IMR-90 (cell line): ENCODE measurements at regions not wholly inside any gene's neighbourhood (a gene's known extent, or its start where the extent isn't known, plus 50 kb on each side); places are given as distances from the start of the nearest gene placed in this dataset.

Experiments
- ATAC-seq: fragments of 200-7000 bp; cut with Tn5 transposase; 2 replicates; pipeline ENCODE4 v1.9.1; 2020; ENCODE audit warnings: low read depth, mild to moderate bottlenecking, moderate library complexity
- BruUV-seq: library from RNA; stranded (reverse); fragments of 400-500 nt; replicated peaks from 2 replicates; lab custom pipeline; 2021; lab: Mats Ljungman, UMichigan
- CTCF ChIA-PET: fragments of 300-600 bp; formaldehyde crosslinking; extraction: SDS; loops from one replicate; lab custom pipeline; 2021; ENCODE audit warnings: antibody characterized with exemption; lab: Yijun Ruan, JAX
- POLR2A ChIA-PET: fragments of 300-600 bp; sonication (Branson Sonifier 250); formaldehyde crosslinking; loops from one replicate; lab custom pipeline; 2022; ENCODE audit warnings: antibody characterized with exemption; ENCODE audit not compliant: unreplicated experiment; lab: Charles Lee
- DNase-seq: peaks from one replicate; pipeline ENCODE4 v3.0.0; 2013
- H2AFZ ChIP-seq: replicated peaks from 2 replicates; pipeline ENCODE3; 2013; ENCODE audit warnings: low read length, mild to moderate bottlenecking; ENCODE audit not compliant: poor library complexity
- H2AK5ac ChIP-seq: 2 replicates; pipeline ENCODE4 v1.6.1; 2013; ENCODE audit warnings: low read depth, low read length, inconsistent platforms
- H2AK9ac ChIP-seq: replicated peaks from 2 replicates; pipeline ENCODE3; 2013; ENCODE audit warnings: mild to moderate bottlenecking, low read depth, low read length, moderate library complexity; ENCODE audit not compliant: poor library complexity
- H2BK120ac ChIP-seq: 2 replicates; pipeline ENCODE4 v1.6.1; 2013; ENCODE audit warnings: low read depth, low read length, inconsistent platforms
- H2BK15ac ChIP-seq: 3 replicates; pipeline ENCODE4 v1.6.1; 2013; ENCODE audit warnings: low read depth, low read length, inconsistent platforms
- H2BK20ac ChIP-seq: 2 replicates; pipeline ENCODE4 v1.6.1; 2013; ENCODE audit warnings: low read depth, mild to moderate bottlenecking, inconsistent platforms, low read length, moderate library complexity
- H2BK5ac ChIP-seq: 2 replicates; pipeline ENCODE4 v1.6.1; 2013; ENCODE audit warnings: mild to moderate bottlenecking, low read depth, low read length, inconsistent platforms; ENCODE audit not compliant: poor library complexity, severe bottlenecking
- H3K14ac ChIP-seq: replicated peaks from 2 replicates; pipeline ENCODE4 v1.6.1; 2013; ENCODE audit warnings: low read depth, low read length, inconsistent platforms
- H3K18ac ChIP-seq: 2 replicates; pipeline ENCODE4 v1.6.1; 2013; ENCODE audit warnings: low read depth, low read length, control low read depth
- H3K23ac ChIP-seq: 2 replicates; pipeline ENCODE4 v1.6.1; 2013; ENCODE audit warnings: low read depth, low read length, inconsistent platforms
- H3K27ac ChIP-seq: 2 replicates; pipeline ENCODE4 v1.5.1; 2013; ENCODE audit warnings: mild to moderate bottlenecking, control low read depth, low read length; ENCODE audit not compliant: insufficient read depth
- H3K27me3 ChIP-seq: 2 replicates; pipeline ENCODE4 v1.6.1; 2013; ENCODE audit warnings: low read length; ENCODE audit not compliant: control insufficient read depth, insufficient read depth
- H3K36me3 ChIP-seq: 2 replicates; pipeline ENCODE4 v1.6.1; 2013; ENCODE audit warnings: low read length, mixed read lengths; ENCODE audit not compliant: control insufficient read depth, insufficient read depth
- H3K4ac ChIP-seq: 2 replicates; pipeline ENCODE4 v1.6.1; 2013; ENCODE audit warnings: low read depth, low read length, inconsistent platforms
- H3K4me1 ChIP-seq: 2 replicates; pipeline ENCODE4 v1.6.1; 2013; ENCODE audit warnings: low read length, mixed read lengths; ENCODE audit not compliant: control insufficient read depth, insufficient read depth
- H3K4me2 ChIP-seq: 2 replicates; pipeline ENCODE4 v1.6.1; 2013; ENCODE audit warnings: low read depth, mild to moderate bottlenecking, control low read depth, low read length, moderate library complexity
- H3K4me3 ChIP-seq: 2 replicates; pipeline ENCODE4 v1.5.1; 2013; ENCODE audit warnings: low read depth, mild to moderate bottlenecking, control low read depth, low read length, moderate library complexity; ENCODE audit not compliant: insufficient read depth
- H3K56ac ChIP-seq: 2 replicates; pipeline ENCODE4 v1.6.1; 2013; ENCODE audit warnings: low read length, inconsistent platforms; ENCODE audit not compliant: insufficient read depth; ENCODE audit errors: extremely low read depth
- H3K79me1 ChIP-seq, 2 experiments: 2 replicates each; pipeline ENCODE4 v1.6.1; 2013; ENCODE audit warnings: low read length in 2 of 2, inconsistent platforms in 1 of 2, low read depth in 1 of 2
- H3K9ac ChIP-seq: 2 replicates; pipeline ENCODE4 v1.6.1; 2013; ENCODE audit warnings: low read depth, low read length, control low read depth
- H3K9me1 ChIP-seq: 2 replicates; pipeline ENCODE4 v1.6.1; 2013; ENCODE audit warnings: low read length, inconsistent platforms; ENCODE audit not compliant: insufficient read depth
- H3K9me3 ChIP-seq: 2 replicates; pipeline ENCODE4 v1.6.1; 2013; ENCODE audit warnings: low read length; ENCODE audit not compliant: control insufficient read depth, insufficient read depth
- H4K20me1 ChIP-seq: 2 replicates; pipeline ENCODE4 v1.6.1; 2013; ENCODE audit warnings: low read length, inconsistent platforms; ENCODE audit not compliant: insufficient read depth
- H4K5ac ChIP-seq: 2 replicates; pipeline ENCODE4 v1.6.1; 2013; ENCODE audit warnings: mild to moderate bottlenecking, low read depth, low read length, control low read depth
- H4K8ac ChIP-seq, 2 experiments: 2 replicates each; pipeline ENCODE4 v1.6.1; 2013; ENCODE audit warnings: low read depth in 2 of 2, low read length in 2 of 2, control low read depth in 1 of 2, inconsistent platforms in 1 of 2
- H4K91ac ChIP-seq: 2 replicates; pipeline ENCODE4 v1.6.1; 2013; ENCODE audit warnings: low read depth, low read length, inconsistent platforms; ENCODE audit not compliant: insufficient read depth
- FOS ChIP-seq: fragments of 150-350 bp; IDR thresholded peaks from 2 replicates; pipeline ENCODE4 v1.6.1; 2016; ENCODE audit warnings: low read depth, low read length
- MAFK ChIP-seq: IDR thresholded peaks from 2 replicates; pipeline ENCODE4 v1.6.1; 2012; ENCODE audit warnings: low read depth, low read length, improper control_type of control experiment
- RAD21 ChIP-seq: IDR thresholded peaks from 2 replicates; pipeline ENCODE4 v1.6.1; 2012; ENCODE audit warnings: low read length, improper control_type of control experiment
- WGBS, 2 experiments: methylation state at CpG; one replicate each; pipeline versions ENCODE4 v1.1.5 to v1.1.7; 2013; ENCODE audit warnings: missing lambda C conversion rate in 2 of 2; ENCODE audit not compliant: insufficient read length in 1 of 2; ENCODE audit errors: extremely low coverage in 2 of 2; 5-methylcytosine and 5-hydroxymethylcytosine counted together
- dilution Hi-C: fragments of 300-500 bp; cut with HindIII; formaldehyde crosslinking; loops from one replicate; pipeline ENCODE4 v1.14.3; 2018; ENCODE audit warnings: low sequenced_read_pairs; ENCODE audit not compliant: unreplicated experiment
- in situ Hi-C: fragments of 300-500 bp; cut with MboI; formaldehyde crosslinking; loops from 3 replicates; pipeline ENCODE4 v1.14.3; 2019; ENCODE audit warnings: low sequenced_read_pairs, inconsistent platforms, mixed read lengths
- intact Hi-C: fragments of 100-400 bp; cut with micrococcal nuclease; formaldehyde crosslinking; loops from 2 replicates; pipeline ENCODE4 v1.10.0; 2022
- TF ChIP-seq, protein P1 (sequence below): fragments of 150-350 bp; IDR thresholded peaks from 2 replicates; pipeline ENCODE4 v1.6.1; 2017; ENCODE audit warnings: mild to moderate bottlenecking, antibody characterized with exemption, low read length, low read depth

DNA sequence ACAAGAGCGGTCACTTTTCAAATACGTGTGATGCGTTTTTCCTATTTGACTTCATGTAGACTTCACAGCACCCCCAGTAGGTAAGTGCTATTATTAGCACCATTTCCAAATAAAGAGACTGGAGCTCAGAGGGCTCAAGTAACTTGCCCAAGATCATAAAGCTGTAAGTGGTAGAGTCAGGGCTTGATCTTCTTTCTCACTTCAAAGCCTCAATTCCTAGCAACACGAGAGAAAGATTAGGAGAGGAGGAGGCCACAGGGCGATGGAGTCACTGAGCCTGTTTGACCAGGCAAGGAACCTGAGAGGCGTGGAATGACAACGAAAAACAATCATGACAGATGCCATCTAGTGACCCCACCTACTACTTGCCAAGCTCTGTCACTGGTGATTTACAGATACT, 181.0 kb downstream of the FOXD2 start:
- TF ChIP-seq, protein P1, sequence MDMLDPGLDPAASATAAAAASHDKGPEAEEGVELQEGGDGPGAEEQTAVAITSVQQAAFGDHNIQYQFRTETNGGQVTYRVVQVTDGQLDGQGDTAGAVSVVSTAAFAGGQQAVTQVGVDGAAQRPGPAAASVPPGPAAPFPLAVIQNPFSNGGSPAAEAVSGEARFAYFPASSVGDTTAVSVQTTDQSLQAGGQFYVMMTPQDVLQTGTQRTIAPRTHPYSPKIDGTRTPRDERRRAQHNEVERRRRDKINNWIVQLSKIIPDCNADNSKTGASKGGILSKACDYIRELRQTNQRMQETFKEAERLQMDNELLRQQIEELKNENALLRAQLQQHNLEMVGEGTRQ, result no peak
- no peak for TF ChIP-seq FOS
- TF ChIP-seq MAFK, result no peak
- TF ChIP-seq RAD21, result no peak
- ATAC-seq, result no peak
- Histone ChIP-seq H2BK15ac (no peak overlapping the region), H3K56ac (no peak overlapping the region), H3K36me3 (no peaks in the 10 kb centered on the region), H2BK5ac (no peak overlapping the region), H2AK9ac (no peak overlapping the region), H4K8ac (no peak overlapping the region), H3K9ac (no peak overlapping the region), H3K79me1 (no peaks in the 10 kb centered on the region), H3K4me2 (no peak overlapping the region), H3K4ac (no peak overlapping the region), H3K27ac (no peak overlapping the region), H2BK20ac (no peak overlapping the region), H3K14ac (no peak overlapping the region), H3K4me1 (no peaks in the 10 kb centered on the region), H3K23ac (no peak overlapping the region), H2AFZ (no peak overlapping the region), H2AK5ac (no peak overlapping the region), H3K9me3 (no peaks in the 10 kb centered on the region), H4K20me1 (no peaks in the 10 kb centered on the region), H4K5ac (no peak overlapping the region), H3K18ac (no peak overlapping the region), H3K4me3 (no peak overlapping the region), H3K9me1 (no peaks in the 10 kb centered on the region), H4K91ac (no peak overlapping the region), H3K27me3 (no peaks in the 10 kb centered on the region), H2BK120ac (no peak overlapping the region)
- POLR2A ChIA-PET, result no interaction called here
- dilution Hi-C loops, result no loop called here
- DNase-seq, result no peak
- CTCF ChIA-PET, result no interaction called here
- intact Hi-C loops, result no loop called here
- in situ Hi-C loops, result no loop called here
- BruUV-seq, result no TSS peak
- no CpG with 5 or more reads among the region's 7 CpGs for WGBS, 2 experiments
